Sigmoid colon (tissue), 4 donors: ENCODE measurements at regions not wholly inside any gene's neighbourhood (a gene's known extent, or its start where the extent isn't known, plus 50 kb on each side); places are given as distances from the start of the nearest gene placed in this dataset.

Experiments
- EP300 ChIP-seq, 4 donors: sonication (generic); formaldehyde crosslinking; IDR thresholded peaks; one replicate each; pipeline ENCODE4 v1.6.1; 2017; ENCODE audit warnings: antibody characterized with exemption in 4 of 4
- POLR2AphosphoS5 ChIP-seq, 4 donors: sonication (generic); formaldehyde crosslinking; IDR thresholded peaks; one replicate each; pipeline ENCODE4 v1.6.1; 2017; ENCODE audit warnings: antibody characterized with exemption in 4 of 4

DNA sequence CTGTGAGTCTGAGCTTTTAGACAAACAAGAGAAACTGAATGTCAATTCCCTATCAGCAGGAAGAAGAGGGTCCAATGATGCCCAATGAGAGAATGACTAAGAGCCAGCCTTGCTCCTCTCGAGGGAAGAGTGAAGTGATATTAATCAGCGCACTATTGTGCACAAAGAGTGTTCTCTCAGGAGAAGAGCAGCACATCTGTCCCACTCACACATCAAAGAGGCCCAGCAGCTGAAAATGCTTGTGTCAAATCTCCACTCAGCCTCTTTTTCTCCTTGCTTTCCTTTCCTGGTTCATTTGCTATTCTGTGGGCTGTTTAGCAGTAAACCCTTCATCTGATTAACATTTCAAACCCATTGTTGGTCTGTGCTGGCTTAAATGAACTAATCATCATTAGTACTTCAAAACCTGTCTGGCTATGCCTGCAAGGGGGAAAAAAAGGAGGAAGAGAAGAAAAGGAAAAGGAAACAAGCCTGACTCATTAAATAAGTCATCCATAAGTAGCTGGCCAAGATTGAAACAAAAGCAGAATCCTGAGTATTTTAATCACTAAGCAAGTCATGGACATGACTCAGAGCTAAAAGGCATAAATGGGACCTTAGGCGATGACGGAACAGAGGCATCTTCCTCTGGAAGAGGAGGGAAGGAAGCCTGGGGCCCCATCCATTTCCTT is 912.7 kb downstream of the TUSC7 start:
- TF ChIP-seq POLR2AphosphoS5 (IDR thresholded peaks at IDR 0.05) (no peak), EP300 (IDR thresholded peaks at IDR 0.05) (no peak)
